GM23338 (cell line): ENCODE measurements at regions not wholly inside any gene's neighbourhood (a gene's known extent, or its start where the extent isn't known, plus 50 kb on each side); places are given as distances from the start of the nearest gene placed in this dataset.

ENCODE experiments used
- CREB1 ChIP-seq: fragments of 250-450 bp; sonication (Bioruptor Pico); IDR thresholded peaks from 2 replicates; pipeline ENCODE4 v1.5.0; 2020; ENCODE audit warnings: low read depth, mild to moderate bottlenecking, moderate library complexity
- EZH2 ChIP-seq: fragments of 200-600 bp; sonication (generic); IDR thresholded peaks from one replicate; pipeline ENCODE4 v1.8.0; 2017; ENCODE audit warnings: antibody characterized with exemption, mild to moderate bottlenecking, low read depth; ENCODE audit not compliant: unreplicated experiment
- EZH2phosphoT487 ChIP-seq: fragments of 200-600 bp; sonication (generic); IDR thresholded peaks from one replicate; pipeline ENCODE4 v1.8.1; 2018; ENCODE audit warnings: antibody characterized with exemption; ENCODE audit not compliant: unreplicated experiment
- JUNB ChIP-seq: IDR thresholded peaks from one replicate; pipeline ENCODE4 v1.6.1; 2016; ENCODE audit warnings: antibody characterized with exemption; ENCODE audit not compliant: unreplicated experiment
- NANOG ChIP-seq: IDR thresholded peaks from 2 replicates; pipeline ENCODE4 v1.6.1; 2016; ENCODE audit warnings: antibody characterized with exemption, borderline replicate concordance
- POLR2AphosphoS5 ChIP-seq: IDR thresholded peaks from 2 replicates; pipeline ENCODE4 v1.6.1; 2016; ENCODE audit warnings: antibody characterized with exemption, low read depth
- ZNF331 ChIP-seq: fragments of 250-450 bp; sonication (Bioruptor Pico); IDR thresholded peaks from 2 replicates; pipeline ENCODE4 v1.5.0; 2020; ENCODE audit warnings: low read depth, mild to moderate bottlenecking, moderate library complexity
- TF ChIP-seq, protein P1 (sequence below), 2 experiments: fragments of 200-600 bp in 1 of 2; sonication (generic) in 1 of 2; conservative IDR thresholded peaks; 2 replicates each; pipeline versions ENCODE4 v1.5.1 to v1.6.1; 2016 to 2017; ENCODE audit warnings: antibody characterized with exemption in 2 of 2, low read depth in 2 of 2, mild to moderate bottlenecking in 2 of 2, moderate library complexity in 1 of 2
- TF ChIP-seq, protein P2 (sequence below): IDR thresholded peaks from one replicate; pipeline ENCODE4 v1.6.1; 2018; ENCODE audit warnings: antibody characterized with exemption; ENCODE audit not compliant: unreplicated experiment

DNA sequence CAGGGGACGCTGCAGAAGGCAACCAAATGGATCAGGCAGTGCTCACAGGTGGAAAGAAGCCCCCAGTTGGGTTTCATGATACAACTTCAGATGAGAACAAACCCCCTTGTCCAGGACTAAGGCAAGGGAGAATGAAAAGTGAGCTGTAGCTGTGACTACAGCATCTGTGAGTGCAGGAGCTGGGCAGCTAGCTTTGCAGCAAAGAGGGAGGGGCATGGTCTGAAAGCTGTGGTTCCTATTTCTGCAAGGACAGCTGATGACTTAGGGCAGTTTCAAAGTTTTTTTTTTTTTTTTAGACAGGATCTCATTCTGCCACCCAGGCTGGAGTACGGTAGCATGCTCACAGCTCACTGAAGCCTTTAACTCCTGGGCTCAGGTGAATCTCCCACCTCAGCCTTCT is 1317.4 kb upstream of the DIAPH2 start:
- TF ChIP-seq, protein P1, sequence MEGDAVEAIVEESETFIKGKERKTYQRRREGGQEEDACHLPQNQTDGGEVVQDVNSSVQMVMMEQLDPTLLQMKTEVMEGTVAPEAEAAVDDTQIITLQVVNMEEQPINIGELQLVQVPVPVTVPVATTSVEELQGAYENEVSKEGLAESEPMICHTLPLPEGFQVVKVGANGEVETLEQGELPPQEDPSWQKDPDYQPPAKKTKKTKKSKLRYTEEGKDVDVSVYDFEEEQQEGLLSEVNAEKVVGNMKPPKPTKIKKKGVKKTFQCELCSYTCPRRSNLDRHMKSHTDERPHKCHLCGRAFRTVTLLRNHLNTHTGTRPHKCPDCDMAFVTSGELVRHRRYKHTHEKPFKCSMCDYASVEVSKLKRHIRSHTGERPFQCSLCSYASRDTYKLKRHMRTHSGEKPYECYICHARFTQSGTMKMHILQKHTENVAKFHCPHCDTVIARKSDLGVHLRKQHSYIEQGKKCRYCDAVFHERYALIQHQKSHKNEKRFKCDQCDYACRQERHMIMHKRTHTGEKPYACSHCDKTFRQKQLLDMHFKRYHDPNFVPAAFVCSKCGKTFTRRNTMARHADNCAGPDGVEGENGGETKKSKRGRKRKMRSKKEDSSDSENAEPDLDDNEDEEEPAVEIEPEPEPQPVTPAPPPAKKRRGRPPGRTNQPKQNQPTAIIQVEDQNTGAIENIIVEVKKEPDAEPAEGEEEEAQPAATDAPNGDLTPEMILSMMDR (conservative IDR thresholded peaks at IDR 0.05; ENCODE audit: low read depth in 2 of 2) = no peak
- TF ChIP-seq POLR2AphosphoS5 (no peak), EZH2phosphoT487 (no peak), EZH2 (no peak), NANOG (no peak), CREB1 (CRISPR knock-in tag) (no peak), ZNF331 (CRISPR knock-in tag) (no peak), JUNB (no peak)
- TF ChIP-seq, protein P2, sequence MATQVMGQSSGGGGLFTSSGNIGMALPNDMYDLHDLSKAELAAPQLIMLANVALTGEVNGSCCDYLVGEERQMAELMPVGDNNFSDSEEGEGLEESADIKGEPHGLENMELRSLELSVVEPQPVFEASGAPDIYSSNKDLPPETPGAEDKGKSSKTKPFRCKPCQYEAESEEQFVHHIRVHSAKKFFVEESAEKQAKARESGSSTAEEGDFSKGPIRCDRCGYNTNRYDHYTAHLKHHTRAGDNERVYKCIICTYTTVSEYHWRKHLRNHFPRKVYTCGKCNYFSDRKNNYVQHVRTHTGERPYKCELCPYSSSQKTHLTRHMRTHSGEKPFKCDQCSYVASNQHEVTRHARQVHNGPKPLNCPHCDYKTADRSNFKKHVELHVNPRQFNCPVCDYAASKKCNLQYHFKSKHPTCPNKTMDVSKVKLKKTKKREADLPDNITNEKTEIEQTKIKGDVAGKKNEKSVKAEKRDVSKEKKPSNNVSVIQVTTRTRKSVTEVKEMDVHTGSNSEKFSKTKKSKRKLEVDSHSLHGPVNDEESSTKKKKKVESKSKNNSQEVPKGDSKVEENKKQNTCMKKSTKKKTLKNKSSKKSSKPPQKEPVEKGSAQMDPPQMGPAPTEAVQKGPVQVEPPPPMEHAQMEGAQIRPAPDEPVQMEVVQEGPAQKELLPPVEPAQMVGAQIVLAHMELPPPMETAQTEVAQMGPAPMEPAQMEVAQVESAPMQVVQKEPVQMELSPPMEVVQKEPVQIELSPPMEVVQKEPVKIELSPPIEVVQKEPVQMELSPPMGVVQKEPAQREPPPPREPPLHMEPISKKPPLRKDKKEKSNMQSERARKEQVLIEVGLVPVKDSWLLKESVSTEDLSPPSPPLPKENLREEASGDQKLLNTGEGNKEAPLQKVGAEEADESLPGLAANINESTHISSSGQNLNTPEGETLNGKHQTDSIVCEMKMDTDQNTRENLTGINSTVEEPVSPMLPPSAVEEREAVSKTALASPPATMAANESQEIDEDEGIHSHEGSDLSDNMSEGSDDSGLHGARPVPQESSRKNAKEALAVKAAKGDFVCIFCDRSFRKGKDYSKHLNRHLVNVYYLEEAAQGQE = no peak
